Right cardiac atrium (tissue), 5 donors: ENCODE measurements at regions not wholly inside any gene's neighbourhood (a gene's known extent, or its start where the extent isn't known, plus 50 kb on each side); places are given as distances from the start of the nearest gene placed in this dataset.

Experiments
- ATAC-seq, 2 donors: fragments of 200-7000 bp; cut with Tn5 transposase; one replicate each; pipeline versions ENCODE4 v1.8.0 to v1.9.1; 2020; ENCODE audit warnings: moderate library complexity in 2 of 2, mild to moderate bottlenecking in 1 of 2
- DNase-seq, 3 donors: peaks; one replicate each; pipeline ENCODE4 v3.0.0-alpha.2; 2020
- H3K27ac ChIP-seq: one replicate; pipeline ENCODE4 v1.5.1; 2013; ENCODE audit warnings: mild to moderate bottlenecking, low read length, control low read depth, moderate library complexity
- H3K27me3 ChIP-seq: one replicate; pipeline ENCODE4 v1.6.1; 2013; ENCODE audit not compliant: control insufficient read depth, insufficient read depth
- H3K4me1 ChIP-seq: one replicate; pipeline ENCODE4 v1.6.1; 2013; ENCODE audit warnings: low read length; ENCODE audit not compliant: control insufficient read depth, insufficient read depth
- H3K4me3 ChIP-seq: one replicate; pipeline ENCODE4 v1.5.1; 2013; ENCODE audit warnings: low read length, control low read depth
- H3K9me3 ChIP-seq: one replicate; pipeline ENCODE4 v1.6.1; 2013; ENCODE audit warnings: low read length; ENCODE audit not compliant: control insufficient read depth
- WGBS: extraction: QIAGEN DNeasy Blood & Tissue Kit; methylation state at CpG from one replicate; pipeline ENCODE4 v1.1.7; 2013; 5-methylcytosine and 5-hydroxymethylcytosine counted together
- intact Hi-C, 4 donors: fragments of 100-400 bp; cut with DNase I; formaldehyde crosslinking; loops; one replicate each; pipeline versions ENCODE4 v1.11.0 to v1.14.0; 2022 to 2023
- donor health status: healthy with polysubstance abuse.
- donor health status: DM: no; HTN: yes; CAD: no.
- donor health status: DM: no; HTN: no; CAD: no.
- donor health status: DM: no; HTN: yes; CAD: no; lungs with severe emphysema.
- donor health status: DM: yes; HTN: yes; CAD: no.

DNA sequence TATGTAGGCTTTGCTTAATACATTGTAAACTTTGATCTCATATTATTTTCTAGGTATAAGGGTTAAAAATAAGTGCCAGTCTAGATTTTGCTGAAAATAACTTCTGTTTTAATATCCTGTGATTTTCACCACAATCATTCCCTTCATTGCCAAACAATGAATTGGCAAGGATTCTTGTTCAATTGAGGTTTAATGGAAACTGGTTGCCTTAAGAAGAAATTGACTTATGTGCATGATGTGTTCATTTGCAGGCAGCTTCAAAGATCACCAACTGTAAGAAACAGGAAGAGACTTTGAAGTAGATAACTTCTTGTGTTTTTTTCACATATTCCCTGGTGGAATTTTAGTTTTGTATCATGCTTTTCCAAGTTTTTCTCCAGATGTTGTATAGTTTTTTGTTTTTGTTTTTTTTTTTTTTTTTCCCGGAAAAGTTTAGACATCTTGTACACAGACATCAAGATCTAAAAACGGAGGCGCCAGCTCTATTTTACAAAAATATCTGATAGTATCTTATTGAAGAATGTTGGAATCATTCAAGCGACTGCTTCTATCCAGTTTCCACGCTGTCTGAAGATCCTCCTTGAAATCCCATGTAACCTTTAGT is 108.3 kb downstream of the POSTN start:
- DNase-seq (no peak), ATAC-seq (no peak)
- H3K4me3 ChIP-seq = no peak overlapping the region
- WGBS = 63% methylated on average over 5 of the region's 5 CpGs
- no peaks in the 10 kb centered on the region for H3K27me3 ChIP-seq
- H3K9me3 ChIP-seq = no peaks in the 10 kb centered on the region
- H3K4me1 ChIP-seq = no peaks in the 10 kb centered on the region
- H3K27ac ChIP-seq = no peak overlapping the region
- intact Hi-C loops = no loop called here

DNA sequence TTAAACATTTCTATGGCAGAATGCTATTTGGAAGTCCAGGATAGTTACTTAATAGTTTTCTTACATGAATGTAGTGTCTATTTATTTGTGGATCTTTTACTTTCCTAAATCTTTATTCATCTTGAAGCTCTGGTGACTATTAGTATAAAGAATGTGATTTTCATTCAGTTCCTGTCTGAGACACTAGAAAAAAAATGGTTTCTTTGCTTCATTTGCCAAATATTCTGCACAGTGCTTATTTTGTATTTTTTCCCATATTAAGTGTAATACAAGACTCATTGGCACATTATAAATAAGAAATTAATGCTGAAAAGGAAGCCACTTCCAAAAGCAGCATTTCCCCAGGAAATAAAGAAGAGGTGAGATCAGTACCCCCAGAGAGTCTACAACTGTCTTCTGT is 109.8 kb downstream of the POSTN start:
- ATAC-seq (no peak), DNase-seq (no peak)
- H3K4me1 ChIP-seq = no peaks in the 10 kb centered on the region
- H3K27ac ChIP-seq = no peak overlapping the region
- no peak overlapping the region for H3K4me3 ChIP-seq
- no peaks in the 10 kb centered on the region for H3K9me3 ChIP-seq
- intact Hi-C loops = no loop called here
- H3K27me3 ChIP-seq = no peaks in the 10 kb centered on the region

DNA sequence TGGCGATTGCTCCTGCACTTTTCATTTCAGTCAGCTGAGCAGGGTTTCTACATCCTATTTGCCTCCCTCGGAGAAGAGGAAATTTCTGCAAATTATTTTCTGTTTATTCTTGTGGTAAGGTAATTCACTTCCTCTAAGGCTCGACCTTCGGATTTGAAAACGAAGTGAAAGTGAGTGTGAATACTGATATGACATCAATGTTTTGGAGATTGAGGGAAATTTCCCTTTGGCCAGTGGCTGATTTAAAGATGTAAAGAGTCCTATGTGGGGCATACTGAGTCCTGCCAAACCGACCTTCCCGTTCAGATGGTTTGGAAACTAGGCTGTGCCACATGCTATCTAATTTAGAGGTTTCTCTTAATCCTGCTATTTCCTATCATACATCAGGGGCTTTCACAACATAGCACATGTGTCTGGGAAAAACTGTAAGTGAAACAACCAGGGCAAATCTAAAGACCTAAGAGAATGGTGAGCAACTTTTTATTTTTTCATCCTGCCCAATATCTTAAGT is 112.3 kb downstream of the POSTN start:
- ATAC-seq = peak in 1 of 2 donors; percentile 16
- WGBS = 32% methylated on average over 7 of the region's 7 CpGs
- H3K4me3 ChIP-seq = peak overlapping the region; percentile 39

DNA sequence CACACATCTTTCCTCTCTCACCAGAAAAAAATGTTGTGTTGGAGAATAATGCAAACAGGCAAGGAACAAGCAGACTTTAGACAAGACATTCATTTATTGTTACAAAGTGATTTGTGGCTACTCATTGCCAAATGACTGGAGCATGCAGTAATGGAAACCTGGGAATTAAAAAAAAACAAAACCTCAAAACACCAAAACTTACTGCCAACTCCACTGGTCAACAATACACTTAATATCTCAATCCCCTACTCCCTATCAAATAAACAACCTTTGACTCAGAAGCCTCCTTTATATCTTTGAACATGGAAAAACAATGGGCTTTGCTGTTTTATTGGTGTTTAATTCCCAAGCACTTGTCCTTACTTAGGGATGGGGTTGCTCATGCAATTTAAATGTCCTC is 112.8 kb downstream of the POSTN start:
- no peaks in the 10 kb centered on the region for H3K4me1 ChIP-seq
- intact Hi-C loops = no loop called here
- ATAC-seq (peak in 1 of 2 donors; percentile 28), DNase-seq (no peak)
- H3K9me3 ChIP-seq = no peaks in the 10 kb centered on the region
- H3K27me3 ChIP-seq = no peaks in the 10 kb centered on the region
- H3K4me3 ChIP-seq = peak overlapping the region; percentile 39
- H3K27ac ChIP-seq = no peak overlapping the region

More for the DNA sequence above, 112.3 kb downstream of the POSTN start:
- no peaks in the 10 kb centered on the region for H3K27me3 ChIP-seq
- H3K4me1 ChIP-seq = no peaks in the 10 kb centered on the region
- H3K9me3 ChIP-seq = no peaks in the 10 kb centered on the region
- no peak for DNase-seq
- no peak overlapping the region for H3K27ac ChIP-seq
- intact Hi-C loops = no loop called here

DNA sequence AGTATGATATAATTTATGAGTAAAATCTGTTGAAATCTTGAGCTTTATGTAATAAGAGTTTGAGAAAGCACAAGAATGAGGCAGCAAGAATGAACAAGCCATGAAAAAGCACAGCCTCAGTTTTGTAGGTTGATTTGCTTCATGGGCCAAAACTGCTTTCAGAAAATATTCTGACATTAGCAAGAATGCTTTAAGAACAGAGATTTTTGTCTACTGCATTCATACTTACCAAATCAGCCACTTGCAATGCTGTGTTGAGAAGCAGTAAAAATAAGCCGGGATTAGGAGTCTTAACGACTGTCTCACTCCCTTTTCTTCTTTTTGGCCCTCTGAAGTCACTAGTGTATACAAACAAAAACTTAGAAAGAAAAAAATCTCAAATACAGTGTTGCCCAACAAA is 114.5 kb downstream of the POSTN start:
- Histone ChIP-seq H3K4me1 (no peaks in the 10 kb centered on the region), H3K27me3 (no peaks in the 10 kb centered on the region), H3K9me3 (no peaks in the 10 kb centered on the region), H3K27ac (no peak overlapping the region), H3K4me3 (no peak overlapping the region)
- no peak for ATAC-seq
- WGBS = 87% methylated on average over 2 of the region's 2 CpGs
- intact Hi-C loops = no loop called here
- no peak for DNase-seq

DNA sequence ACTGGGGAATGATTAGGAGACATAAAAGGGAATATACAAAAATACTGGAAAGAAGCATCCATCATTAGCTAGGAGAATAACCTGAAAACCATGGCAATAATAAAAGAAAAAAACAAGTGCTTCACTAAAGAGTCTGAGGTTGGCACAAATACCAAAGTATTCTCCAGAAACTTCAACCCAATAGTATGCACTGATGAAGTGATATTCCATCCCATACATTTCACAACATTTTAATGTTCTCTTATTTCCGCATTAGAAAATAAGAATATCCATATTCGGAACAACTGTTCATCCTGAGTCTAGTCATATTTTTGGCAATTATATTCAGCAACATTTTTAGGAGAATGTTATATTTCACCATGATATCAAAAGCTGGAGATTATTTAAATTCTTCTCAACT is 116.2 kb downstream of the POSTN start:
- H3K27ac ChIP-seq = no peak overlapping the region
- no peak for DNase-seq
- H3K4me1 ChIP-seq = no peaks in the 10 kb centered on the region
- H3K27me3 ChIP-seq = no peaks in the 10 kb centered on the region
- intact Hi-C loops = no loop called here
- no peak overlapping the region for H3K4me3 ChIP-seq
- ATAC-seq = no peak
- 97% methylated on average over 2 of the region's 2 CpGs for WGBS
- no peaks in the 10 kb centered on the region for H3K9me3 ChIP-seq

DNA sequence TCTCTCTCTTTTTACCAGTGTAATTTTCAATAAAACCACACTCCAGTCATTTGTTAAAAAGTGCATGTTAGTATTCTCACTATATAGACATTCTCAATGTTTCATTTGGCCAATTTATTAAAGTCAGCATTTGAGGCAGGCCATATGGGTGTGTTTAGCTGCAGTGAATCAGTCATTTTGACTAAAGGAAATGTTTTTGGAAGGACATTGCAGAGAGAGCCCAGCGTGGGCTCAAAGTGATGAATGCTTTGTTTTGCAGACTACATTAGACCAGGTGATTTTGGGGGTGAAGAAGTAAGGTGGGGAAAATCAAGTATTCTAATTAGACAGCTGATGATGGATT is 116.7 kb downstream of the POSTN start:
- Histone ChIP-seq H3K4me3 (no peak overlapping the region), H3K4me1 (no peaks in the 10 kb centered on the region), H3K27ac (no peak overlapping the region), H3K9me3 (no peaks in the 10 kb centered on the region), H3K27me3 (no peaks in the 10 kb centered on the region)
- 72% methylated on average over 1 of the region's 1 CpG for WGBS
- no peak for DNase-seq
- ATAC-seq = no peak
- intact Hi-C loops = no loop called here

DNA sequence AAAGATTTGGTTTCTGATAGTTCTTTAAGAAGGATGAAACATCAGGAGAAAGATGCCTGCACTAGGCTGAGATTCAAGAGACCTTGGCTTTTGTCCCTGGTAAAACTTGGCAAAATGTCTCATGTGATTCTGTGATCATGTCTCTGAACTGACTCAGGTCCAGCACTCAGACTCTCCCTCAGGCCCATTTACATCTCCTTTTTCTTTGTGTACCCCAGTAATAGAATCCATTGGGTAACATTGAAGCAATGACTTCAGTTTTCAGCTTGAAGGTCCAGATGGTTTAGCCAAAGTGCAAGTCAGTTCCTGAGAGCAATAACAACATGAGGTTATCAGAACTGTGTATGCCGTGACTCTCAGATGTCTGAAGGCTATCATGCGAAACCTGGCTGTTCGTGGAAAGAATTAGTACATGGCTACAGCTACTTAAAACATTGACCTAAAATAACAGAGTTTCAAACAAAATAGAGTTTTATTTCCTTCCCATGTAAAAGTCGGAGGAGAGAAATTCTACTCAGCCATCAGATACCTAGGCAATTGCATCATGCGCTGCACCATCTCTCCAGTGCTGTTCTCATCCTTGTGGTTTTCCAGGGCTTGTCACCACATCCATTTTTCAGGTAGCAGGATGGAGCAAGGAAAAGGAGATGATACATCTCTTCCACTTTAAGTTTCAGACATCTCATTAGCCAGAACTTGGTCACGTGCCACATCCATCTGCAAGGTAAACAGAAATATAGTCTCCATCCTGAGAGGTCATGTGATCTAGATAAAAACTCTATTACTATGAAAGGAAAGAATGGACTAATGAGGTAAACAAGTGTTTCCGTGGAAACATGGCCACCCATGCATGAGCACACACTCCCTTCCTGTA is 117.3 kb downstream of the POSTN start:
- DNase-seq = no peak
- intact Hi-C loops = no loop called here
- Histone ChIP-seq H3K4me3 (no peak overlapping the region), H3K27ac (no peak overlapping the region), H3K27me3 (no peaks in the 10 kb centered on the region), H3K9me3 (no peaks in the 10 kb centered on the region), H3K4me1 (no peaks in the 10 kb centered on the region)
- peak; percentile 26 to 87 for ATAC-seq
- 69% methylated on average over 7 of the region's 7 CpGs for WGBS

DNA sequence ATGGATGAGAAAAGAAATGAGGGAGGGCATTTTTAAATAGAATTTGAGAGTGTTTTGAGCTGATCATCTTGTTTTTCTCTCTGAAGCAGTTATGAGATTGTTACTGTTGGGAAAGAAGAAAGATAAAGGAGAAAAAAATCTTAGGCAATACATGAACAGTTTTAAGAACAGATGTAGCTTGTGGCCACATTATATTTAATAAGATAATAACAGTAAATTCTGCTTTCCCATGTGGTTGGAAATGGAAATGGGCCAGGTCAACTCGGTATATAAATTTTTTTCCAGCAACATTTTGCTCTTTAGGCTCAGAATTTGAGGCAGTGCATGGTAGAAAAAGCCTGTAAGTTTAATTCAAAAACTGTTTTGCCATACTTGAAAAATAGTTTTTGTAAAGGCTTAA is 118.7 kb downstream of the POSTN start:
- Histone ChIP-seq H3K9me3 (no peaks in the 10 kb centered on the region), H3K4me3 (no peak overlapping the region), H3K4me1 (no peaks in the 10 kb centered on the region), H3K27ac (no peak overlapping the region), H3K27me3 (no peaks in the 10 kb centered on the region)
- DNase-seq (no peak), ATAC-seq (no peak)
- intact Hi-C loops = no loop called here
- WGBS = 48% methylated on average over 1 of the region's 1 CpG

DNA sequence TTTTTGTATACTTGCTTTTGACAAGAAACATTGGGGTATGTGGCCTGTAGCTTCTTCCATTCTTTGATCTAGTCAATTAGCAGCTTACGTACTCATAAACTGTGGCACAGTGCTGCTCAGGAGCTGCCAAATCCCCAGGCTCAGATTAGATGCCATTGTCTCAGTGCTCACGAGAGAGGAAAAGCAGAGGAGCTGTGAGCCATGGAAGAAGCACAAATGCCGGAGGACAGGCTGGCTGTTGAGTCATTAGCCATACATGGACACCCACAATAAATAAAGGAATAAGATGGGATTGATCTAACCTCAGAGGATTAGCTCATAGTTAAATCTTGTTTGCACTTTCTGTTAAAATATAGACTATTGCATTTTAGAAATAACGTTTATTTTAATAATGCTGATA is 121.7 kb downstream of the POSTN start:
- Histone ChIP-seq H3K27ac (no peak overlapping the region), H3K4me3 (no peak overlapping the region), H3K9me3 (no peaks in the 10 kb centered on the region), H3K4me1 (no peaks in the 10 kb centered on the region), H3K27me3 (no peaks in the 10 kb centered on the region)
- intact Hi-C loops = no loop called here
- peak in 1 of 2 donors; percentile 66 for ATAC-seq
- no peak for DNase-seq
- 50% methylated on average over 4 of the region's 4 CpGs for WGBS

DNA sequence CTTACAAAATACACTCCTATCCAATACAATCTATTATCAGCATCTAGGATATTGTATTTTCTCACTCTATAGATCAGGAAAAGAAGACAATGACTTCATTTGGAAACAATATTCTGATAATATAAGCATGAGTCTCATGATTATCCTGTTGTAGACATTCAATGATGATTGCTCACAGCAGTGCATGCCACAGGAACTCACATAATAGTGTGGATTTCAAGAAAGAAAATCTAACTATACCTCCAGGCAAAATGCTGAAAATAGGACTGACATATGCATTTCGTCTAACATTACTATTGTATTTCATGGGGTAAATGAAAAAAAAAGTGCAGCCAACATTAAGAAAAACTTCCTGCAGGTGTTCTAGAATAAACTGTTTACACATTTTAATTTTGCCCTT is 122.6 kb downstream of the POSTN start:
- no peaks in the 10 kb centered on the region for H3K9me3 ChIP-seq
- H3K4me1 ChIP-seq = no peaks in the 10 kb centered on the region
- H3K27ac ChIP-seq = no peak overlapping the region
- H3K4me3 ChIP-seq = no peak overlapping the region
- intact Hi-C loops = no loop called here
- no peaks in the 10 kb centered on the region for H3K27me3 ChIP-seq
- WGBS = 88% methylated on average over 1 of the region's 1 CpG
- DNase-seq (no peak), ATAC-seq (no peak)
